IMR-90 (cell line): ENCODE measurements at regions not wholly inside any gene's neighbourhood (a gene's known extent, or its start where the extent isn't known, plus 50 kb on each side); places are given as distances from the start of the nearest gene placed in this dataset.

Experiments used
- ATAC-seq: fragments of 200-7000 bp; cut with Tn5 transposase; 2 replicates; pipeline ENCODE4 v1.9.1; 2020; ENCODE audit warnings: low read depth, mild to moderate bottlenecking, moderate library complexity
- BruUV-seq: library from RNA; stranded (reverse); fragments of 400-500 nt; replicated peaks from 2 replicates; lab custom pipeline; 2021; lab: Mats Ljungman, UMichigan
- CTCF ChIA-PET: fragments of 300-600 bp; formaldehyde crosslinking; extraction: SDS; loops from one replicate; lab custom pipeline; 2021; ENCODE audit warnings: antibody characterized with exemption; lab: Yijun Ruan, JAX
- POLR2A ChIA-PET: fragments of 300-600 bp; sonication (Branson Sonifier 250); formaldehyde crosslinking; loops from one replicate; lab custom pipeline; 2022; ENCODE audit warnings: antibody characterized with exemption; ENCODE audit not compliant: unreplicated experiment; lab: Charles Lee
- DNase-seq: peaks from one replicate; pipeline ENCODE4 v3.0.0; 2013
- H2AFZ ChIP-seq: replicated peaks from 2 replicates; pipeline ENCODE3; 2013; ENCODE audit warnings: low read length, mild to moderate bottlenecking; ENCODE audit not compliant: poor library complexity
- H2AK5ac ChIP-seq: 2 replicates; pipeline ENCODE4 v1.6.1; 2013; ENCODE audit warnings: low read depth, low read length, inconsistent platforms
- H2AK9ac ChIP-seq: replicated peaks from 2 replicates; pipeline ENCODE3; 2013; ENCODE audit warnings: mild to moderate bottlenecking, low read depth, low read length, moderate library complexity; ENCODE audit not compliant: poor library complexity
- H2BK120ac ChIP-seq: 2 replicates; pipeline ENCODE4 v1.6.1; 2013; ENCODE audit warnings: low read depth, low read length, inconsistent platforms
- H2BK15ac ChIP-seq: 3 replicates; pipeline ENCODE4 v1.6.1; 2013; ENCODE audit warnings: low read depth, low read length, inconsistent platforms
- H2BK20ac ChIP-seq: 2 replicates; pipeline ENCODE4 v1.6.1; 2013; ENCODE audit warnings: low read depth, mild to moderate bottlenecking, inconsistent platforms, low read length, moderate library complexity
- H2BK5ac ChIP-seq: 2 replicates; pipeline ENCODE4 v1.6.1; 2013; ENCODE audit warnings: mild to moderate bottlenecking, low read depth, low read length, inconsistent platforms; ENCODE audit not compliant: poor library complexity, severe bottlenecking
- H3K14ac ChIP-seq: replicated peaks from 2 replicates; pipeline ENCODE4 v1.6.1; 2013; ENCODE audit warnings: low read depth, low read length, inconsistent platforms
- H3K18ac ChIP-seq: 2 replicates; pipeline ENCODE4 v1.6.1; 2013; ENCODE audit warnings: low read depth, low read length, control low read depth
- H3K23ac ChIP-seq: 2 replicates; pipeline ENCODE4 v1.6.1; 2013; ENCODE audit warnings: low read depth, low read length, inconsistent platforms
- H3K27ac ChIP-seq: 2 replicates; pipeline ENCODE4 v1.5.1; 2013; ENCODE audit warnings: mild to moderate bottlenecking, control low read depth, low read length; ENCODE audit not compliant: insufficient read depth
- H3K27me3 ChIP-seq: 2 replicates; pipeline ENCODE4 v1.6.1; 2013; ENCODE audit warnings: low read length; ENCODE audit not compliant: control insufficient read depth, insufficient read depth
- H3K36me3 ChIP-seq: 2 replicates; pipeline ENCODE4 v1.6.1; 2013; ENCODE audit warnings: low read length, mixed read lengths; ENCODE audit not compliant: control insufficient read depth, insufficient read depth
- H3K4ac ChIP-seq: 2 replicates; pipeline ENCODE4 v1.6.1; 2013; ENCODE audit warnings: low read depth, low read length, inconsistent platforms
- H3K4me1 ChIP-seq: 2 replicates; pipeline ENCODE4 v1.6.1; 2013; ENCODE audit warnings: low read length, mixed read lengths; ENCODE audit not compliant: control insufficient read depth, insufficient read depth
- H3K4me2 ChIP-seq: 2 replicates; pipeline ENCODE4 v1.6.1; 2013; ENCODE audit warnings: low read depth, mild to moderate bottlenecking, control low read depth, low read length, moderate library complexity
- H3K4me3 ChIP-seq: 2 replicates; pipeline ENCODE4 v1.5.1; 2013; ENCODE audit warnings: low read depth, mild to moderate bottlenecking, control low read depth, low read length, moderate library complexity; ENCODE audit not compliant: insufficient read depth
- H3K56ac ChIP-seq: 2 replicates; pipeline ENCODE4 v1.6.1; 2013; ENCODE audit warnings: low read length, inconsistent platforms; ENCODE audit not compliant: insufficient read depth; ENCODE audit errors: extremely low read depth
- H3K79me1 ChIP-seq, 2 experiments: 2 replicates each; pipeline ENCODE4 v1.6.1; 2013; ENCODE audit warnings: low read length in 2 of 2, inconsistent platforms in 1 of 2, low read depth in 1 of 2
- H3K9ac ChIP-seq: 2 replicates; pipeline ENCODE4 v1.6.1; 2013; ENCODE audit warnings: low read depth, low read length, control low read depth
- H3K9me1 ChIP-seq: 2 replicates; pipeline ENCODE4 v1.6.1; 2013; ENCODE audit warnings: low read length, inconsistent platforms; ENCODE audit not compliant: insufficient read depth
- H3K9me3 ChIP-seq: 2 replicates; pipeline ENCODE4 v1.6.1; 2013; ENCODE audit warnings: low read length; ENCODE audit not compliant: control insufficient read depth, insufficient read depth
- H4K20me1 ChIP-seq: 2 replicates; pipeline ENCODE4 v1.6.1; 2013; ENCODE audit warnings: low read length, inconsistent platforms; ENCODE audit not compliant: insufficient read depth
- H4K5ac ChIP-seq: 2 replicates; pipeline ENCODE4 v1.6.1; 2013; ENCODE audit warnings: mild to moderate bottlenecking, low read depth, low read length, control low read depth
- H4K8ac ChIP-seq, 2 experiments: 2 replicates each; pipeline ENCODE4 v1.6.1; 2013; ENCODE audit warnings: low read depth in 2 of 2, low read length in 2 of 2, control low read depth in 1 of 2, inconsistent platforms in 1 of 2
- H4K91ac ChIP-seq: 2 replicates; pipeline ENCODE4 v1.6.1; 2013; ENCODE audit warnings: low read depth, low read length, inconsistent platforms; ENCODE audit not compliant: insufficient read depth
- BHLHE40 ChIP-seq: fragments of 150-350 bp; IDR thresholded peaks from 2 replicates; pipeline ENCODE4 v1.6.1; 2016; ENCODE audit warnings: mild to moderate bottlenecking, low read depth, low read length
- FOS ChIP-seq: fragments of 150-350 bp; IDR thresholded peaks from 2 replicates; pipeline ENCODE4 v1.6.1; 2016; ENCODE audit warnings: low read depth, low read length
- MXI1 ChIP-seq: IDR thresholded peaks from 2 replicates; pipeline ENCODE4 v1.6.1; 2012; ENCODE audit warnings: low read depth, mild to moderate bottlenecking, low read length, moderate library complexity, borderline replicate concordance
- WGBS, 2 experiments: methylation state at CpG; one replicate each; pipeline versions ENCODE4 v1.1.5 to v1.1.7; 2013; ENCODE audit warnings: missing lambda C conversion rate in 2 of 2; ENCODE audit not compliant: insufficient read length in 1 of 2; ENCODE audit errors: extremely low coverage in 2 of 2; 5-methylcytosine and 5-hydroxymethylcytosine counted together
- dilution Hi-C: fragments of 300-500 bp; cut with HindIII; formaldehyde crosslinking; loops from one replicate; pipeline ENCODE4 v1.14.3; 2018; ENCODE audit warnings: low sequenced_read_pairs; ENCODE audit not compliant: unreplicated experiment
- in situ Hi-C: fragments of 300-500 bp; cut with MboI; formaldehyde crosslinking; loops from 3 replicates; pipeline ENCODE4 v1.14.3; 2019; ENCODE audit warnings: low sequenced_read_pairs, inconsistent platforms, mixed read lengths
- intact Hi-C: fragments of 100-400 bp; cut with micrococcal nuclease; formaldehyde crosslinking; loops from 2 replicates; pipeline ENCODE4 v1.10.0; 2022
- TF ChIP-seq, protein P1 (sequence below): fragments of 150-350 bp; IDR thresholded peaks from 2 replicates; pipeline ENCODE4 v1.6.1; 2017; ENCODE audit warnings: mild to moderate bottlenecking, antibody characterized with exemption, low read length, low read depth

DNA sequence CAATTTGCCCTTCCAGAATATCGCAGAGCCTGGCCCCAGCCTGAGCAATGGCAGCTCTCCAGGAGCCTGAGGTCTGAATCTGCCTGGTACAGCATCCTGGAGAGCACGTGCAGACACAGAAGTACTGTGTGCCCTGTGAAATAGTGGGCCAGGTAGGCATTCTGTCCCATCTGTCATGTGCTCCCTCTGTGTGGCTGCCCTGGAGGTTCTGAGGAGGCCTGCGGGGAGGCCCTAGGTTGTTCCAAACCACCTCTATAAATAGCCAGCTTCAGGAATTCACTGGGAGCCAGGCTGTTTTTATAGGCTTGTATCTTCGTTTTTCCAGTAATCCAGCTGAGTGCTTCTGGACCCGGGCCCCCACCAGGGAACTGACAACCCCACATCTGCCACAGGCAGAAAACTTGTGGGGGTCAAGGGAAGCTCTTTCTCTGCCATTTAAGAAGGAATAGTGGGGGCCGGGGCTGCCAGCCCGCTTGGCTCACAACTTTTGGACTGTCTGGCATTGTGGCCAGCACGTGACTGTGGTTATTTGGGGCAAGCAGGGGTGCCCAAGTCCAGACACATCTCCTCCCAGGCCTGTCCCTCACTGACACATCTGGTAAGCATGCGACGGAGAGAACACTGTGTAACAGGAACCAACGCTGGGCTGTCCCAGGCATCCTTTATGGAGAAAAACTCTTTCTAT lies 356.3 kb upstream of the TNRC6C start:
- WGBS, 2 experiments: no CpG with 5 or more reads among the region's 11 CpGs
- Histone ChIP-seq H3K9me1 (no peaks in the 10 kb centered on the region), H3K9ac (no peak overlapping the region), H3K4me2 (no peak overlapping the region), H3K9me3 (no peaks in the 10 kb centered on the region), H3K4ac (no peak overlapping the region), H2AK9ac (no peak overlapping the region), H4K20me1 (no peaks in the 10 kb centered on the region), H3K4me1 (peaks cover 4% of the 10 kb centered on the region; the same call in 1 of the 2 replicates), H4K5ac (no peak overlapping the region), H3K56ac (no peak overlapping the region), H3K14ac (no peak overlapping the region), H2AK5ac (no peak overlapping the region), H2AFZ (no peak overlapping the region), H3K27ac (no peak overlapping the region), H4K8ac (no peak overlapping the region), H3K4me3 (no peak overlapping the region), H3K27me3 (peaks cover 13% of the 10 kb centered on the region), H2BK15ac (no peak overlapping the region), H2BK120ac (no peak overlapping the region), H3K18ac (no peak overlapping the region), H3K23ac (no peak overlapping the region), H3K79me1 (no peaks in the 10 kb centered on the region), H2BK5ac (no peak overlapping the region), H4K91ac (no peak overlapping the region), H2BK20ac (no peak overlapping the region), H3K36me3 (no peaks in the 10 kb centered on the region)
- no TSS peak for BruUV-seq
- TF ChIP-seq MXI1 (no peak), BHLHE40 (peak; percentile 78), FOS (no peak)
- TF ChIP-seq, protein P1, sequence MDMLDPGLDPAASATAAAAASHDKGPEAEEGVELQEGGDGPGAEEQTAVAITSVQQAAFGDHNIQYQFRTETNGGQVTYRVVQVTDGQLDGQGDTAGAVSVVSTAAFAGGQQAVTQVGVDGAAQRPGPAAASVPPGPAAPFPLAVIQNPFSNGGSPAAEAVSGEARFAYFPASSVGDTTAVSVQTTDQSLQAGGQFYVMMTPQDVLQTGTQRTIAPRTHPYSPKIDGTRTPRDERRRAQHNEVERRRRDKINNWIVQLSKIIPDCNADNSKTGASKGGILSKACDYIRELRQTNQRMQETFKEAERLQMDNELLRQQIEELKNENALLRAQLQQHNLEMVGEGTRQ: peak; percentile 70; the same call in 1 of the 2 replicates
- in situ Hi-C loops: no loop called here
- POLR2A ChIA-PET: no interaction called here
- DNase-seq (peak; percentile 29), ATAC-seq (peak; percentile 84)
- CTCF ChIA-PET: no interaction called here
- intact Hi-C loops: no loop called here
- dilution Hi-C loops: no loop called here
